Ascending aorta (tissue), 2 donors: ENCODE measurements at regions not wholly inside any gene's neighbourhood (a gene's known extent, or its start where the extent isn't known, plus 50 kb on each side); places are given as distances from the start of the nearest gene placed in this dataset.

Source experiments
- DNase-seq, 2 donors: peaks; one replicate each; pipeline ENCODE4 v3.0.0-alpha.2; 2019; ENCODE audit warnings: low spot score in 2 of 2
- H3K27ac ChIP-seq, 2 donors: fragments of 200-600 bp; sonication (generic); one replicate each; pipeline ENCODE4 v1.5.1; 2016 to 2017; ENCODE audit warnings: mild to moderate bottlenecking in 1 of 2
- H3K27me3 ChIP-seq: fragments of 200-600 bp; sonication (generic); one replicate; pipeline ENCODE4 v1.5.1; 2017
- H3K36me3 ChIP-seq, 2 donors: fragments of 200-600 bp; sonication (generic); one replicate each; pipeline ENCODE4 v1.5.1; 2016
- H3K4me1 ChIP-seq, 2 donors: fragments of 200-600 bp; sonication (generic); one replicate each; pipeline ENCODE4 v1.5.1; 2016 to 2017; ENCODE audit warnings: mild to moderate bottlenecking in 1 of 2
- H3K4me3 ChIP-seq, 2 donors: fragments of 200-600 bp; sonication (generic); one replicate each; pipeline ENCODE4 v1.5.1; 2016 to 2017; ENCODE audit warnings: mild to moderate bottlenecking in 1 of 2
- H3K9me3 ChIP-seq, 2 donors: fragments of 200-600 bp; sonication (generic); one replicate each; pipeline ENCODE4 v1.5.1; 2016
- intact Hi-C: fragments of 100-400 bp; cut with DNase I; formaldehyde crosslinking; loops from one replicate; pipeline ENCODE4 v1.15.1; 2023
- TF ChIP-seq, protein P1 (sequence below), 3 experiments: fragments of 200-600 bp in 2 of 3; fragments of 450-650 bp in 1 of 3; sonication (generic) in 2 of 3; IDR thresholded peaks; one replicate each; pipeline ENCODE4 v1.5.1; 2016 to 2019; ENCODE audit warnings: antibody characterized with exemption in 3 of 3, mild to moderate bottlenecking in 1 of 3, moderate library complexity in 1 of 3

DNA sequence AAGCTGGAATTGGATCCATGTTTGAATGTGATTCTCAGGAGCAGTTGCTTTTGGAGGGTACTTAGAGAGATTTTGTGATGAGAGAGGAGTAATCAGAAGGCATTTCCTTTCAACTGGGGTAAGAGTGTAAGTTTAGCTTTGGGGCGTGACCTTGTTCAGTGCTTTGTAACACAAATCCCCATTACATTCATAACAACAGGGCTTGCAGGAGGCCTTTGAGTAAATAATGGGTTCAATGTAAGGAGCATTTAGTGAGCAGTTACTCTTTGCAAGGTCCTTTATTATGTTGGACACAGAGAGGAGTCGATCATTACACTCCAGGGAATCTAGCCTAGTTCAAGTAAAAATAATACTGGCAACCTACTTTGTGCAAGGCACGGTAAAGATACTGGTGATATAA is 74.0 kb upstream of the AFF2 start:
- H3K9me3 ChIP-seq = no peaks in the 10 kb centered on the region
- no peak overlapping the region for H3K27ac ChIP-seq
- no peaks in the 10 kb centered on the region for H3K4me1 ChIP-seq
- H3K4me3 ChIP-seq = no peak overlapping the region
- DNase-seq = no peak
- TF ChIP-seq, protein P1, sequence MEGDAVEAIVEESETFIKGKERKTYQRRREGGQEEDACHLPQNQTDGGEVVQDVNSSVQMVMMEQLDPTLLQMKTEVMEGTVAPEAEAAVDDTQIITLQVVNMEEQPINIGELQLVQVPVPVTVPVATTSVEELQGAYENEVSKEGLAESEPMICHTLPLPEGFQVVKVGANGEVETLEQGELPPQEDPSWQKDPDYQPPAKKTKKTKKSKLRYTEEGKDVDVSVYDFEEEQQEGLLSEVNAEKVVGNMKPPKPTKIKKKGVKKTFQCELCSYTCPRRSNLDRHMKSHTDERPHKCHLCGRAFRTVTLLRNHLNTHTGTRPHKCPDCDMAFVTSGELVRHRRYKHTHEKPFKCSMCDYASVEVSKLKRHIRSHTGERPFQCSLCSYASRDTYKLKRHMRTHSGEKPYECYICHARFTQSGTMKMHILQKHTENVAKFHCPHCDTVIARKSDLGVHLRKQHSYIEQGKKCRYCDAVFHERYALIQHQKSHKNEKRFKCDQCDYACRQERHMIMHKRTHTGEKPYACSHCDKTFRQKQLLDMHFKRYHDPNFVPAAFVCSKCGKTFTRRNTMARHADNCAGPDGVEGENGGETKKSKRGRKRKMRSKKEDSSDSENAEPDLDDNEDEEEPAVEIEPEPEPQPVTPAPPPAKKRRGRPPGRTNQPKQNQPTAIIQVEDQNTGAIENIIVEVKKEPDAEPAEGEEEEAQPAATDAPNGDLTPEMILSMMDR (IDR thresholded peaks at IDR 0.05) = no peak
- intact Hi-C loops = no loop called here
- H3K27me3 ChIP-seq = no peaks in the 10 kb centered on the region
- no peaks in the 10 kb centered on the region for H3K36me3 ChIP-seq

DNA sequence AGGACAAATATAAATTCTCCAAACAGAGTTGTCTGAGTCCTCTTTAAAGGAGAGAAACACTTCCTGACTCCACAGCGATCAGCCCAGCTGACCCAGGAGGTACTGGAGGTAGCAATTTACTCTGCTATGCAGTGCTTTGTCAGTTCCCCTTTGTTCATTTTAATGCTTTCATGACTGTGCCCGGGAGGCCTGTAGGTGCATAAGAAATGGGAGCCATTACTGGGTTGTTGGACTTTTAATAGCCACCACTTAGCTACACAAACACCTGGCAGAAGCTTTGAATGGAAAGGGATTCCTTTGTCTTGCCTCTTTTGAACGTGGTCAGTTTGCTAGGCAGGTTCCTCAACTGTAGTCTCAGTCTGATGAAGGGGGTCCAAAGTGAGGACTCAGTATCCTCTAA is 59.0 kb upstream of the AFF2 start:
- no peaks in the 10 kb centered on the region for H3K27me3 ChIP-seq
- H3K4me3 ChIP-seq = no peak overlapping the region
- TF ChIP-seq, protein P1 (IDR thresholded peaks at IDR 0.05) = no peak
- H3K4me1 ChIP-seq = no peaks in the 10 kb centered on the region
- H3K27ac ChIP-seq = no peak overlapping the region
- no peaks in the 10 kb centered on the region for H3K36me3 ChIP-seq
- no peaks in the 10 kb centered on the region for H3K9me3 ChIP-seq
- intact Hi-C loops = no loop called here
- no peak for DNase-seq

DNA sequence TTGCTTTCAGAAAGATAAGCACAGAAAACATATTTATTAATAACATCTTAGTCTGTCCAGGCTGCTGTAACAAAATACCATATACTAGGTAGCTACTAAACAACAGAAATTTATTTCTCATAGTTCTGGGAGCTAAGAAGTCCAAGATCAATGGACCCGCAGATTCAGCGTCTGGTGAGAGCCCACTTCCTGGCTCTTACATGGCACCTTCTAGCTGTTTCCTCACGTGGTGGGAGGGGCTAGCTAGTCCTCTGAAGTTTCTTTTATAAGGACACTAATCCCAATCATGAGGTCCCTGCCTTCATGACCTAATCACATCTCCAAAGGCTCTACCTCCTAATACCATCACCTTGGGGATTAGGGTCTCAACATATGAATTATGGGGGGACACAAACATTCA is 57.2 kb upstream of the AFF2 start:
- H3K4me1 ChIP-seq = no peaks in the 10 kb centered on the region
- H3K27me3 ChIP-seq = no peaks in the 10 kb centered on the region
- H3K36me3 ChIP-seq = no peaks in the 10 kb centered on the region
- TF ChIP-seq, protein P1 (IDR thresholded peaks at IDR 0.05) = no peak
- H3K27ac ChIP-seq = no peak overlapping the region
- H3K9me3 ChIP-seq = no peaks in the 10 kb centered on the region
- DNase-seq = no peak
- H3K4me3 ChIP-seq = no peak overlapping the region
- intact Hi-C loops = no loop called here

DNA sequence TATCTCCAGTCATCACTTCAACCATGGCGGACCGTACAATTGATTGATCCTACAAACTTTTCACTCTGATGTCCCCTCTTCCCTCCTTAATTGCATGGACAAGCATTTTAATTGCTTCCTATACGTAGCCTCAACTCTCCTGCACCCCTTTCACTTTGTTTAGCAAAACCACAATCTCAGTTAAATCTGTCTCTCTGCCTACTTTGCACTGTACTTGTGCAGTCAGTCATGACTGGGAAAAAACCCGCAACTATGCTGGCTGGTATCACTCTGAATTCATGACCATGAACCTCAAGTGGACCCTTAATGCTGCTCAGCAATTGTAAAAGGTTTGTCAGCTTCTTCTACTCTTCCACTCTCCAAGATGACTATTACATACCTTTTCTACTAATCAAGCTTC is 51.7 kb upstream of the AFF2 start:
- no peak overlapping the region for H3K27ac ChIP-seq
- H3K9me3 ChIP-seq = no peaks in the 10 kb centered on the region
- no peaks in the 10 kb centered on the region for H3K27me3 ChIP-seq
- intact Hi-C loops = no loop called here
- DNase-seq = no peak
- no peaks in the 10 kb centered on the region for H3K36me3 ChIP-seq
- TF ChIP-seq, protein P1 (IDR thresholded peaks at IDR 0.05) = no peak
- no peaks in the 10 kb centered on the region for H3K4me1 ChIP-seq
- H3K4me3 ChIP-seq = no peak overlapping the region
